ENCODE measurements at regions not wholly inside any gene's neighbourhood (a gene's known extent, or its start where the extent isn't known, plus 50 kb on each side); places are given as distances from the start of the nearest gene placed in this dataset. TPM values are rescaled to one million over a fixed set of nuclear protein-coding genes. Genes with fewer than 3 reads are reported as not detected.

DNA sequence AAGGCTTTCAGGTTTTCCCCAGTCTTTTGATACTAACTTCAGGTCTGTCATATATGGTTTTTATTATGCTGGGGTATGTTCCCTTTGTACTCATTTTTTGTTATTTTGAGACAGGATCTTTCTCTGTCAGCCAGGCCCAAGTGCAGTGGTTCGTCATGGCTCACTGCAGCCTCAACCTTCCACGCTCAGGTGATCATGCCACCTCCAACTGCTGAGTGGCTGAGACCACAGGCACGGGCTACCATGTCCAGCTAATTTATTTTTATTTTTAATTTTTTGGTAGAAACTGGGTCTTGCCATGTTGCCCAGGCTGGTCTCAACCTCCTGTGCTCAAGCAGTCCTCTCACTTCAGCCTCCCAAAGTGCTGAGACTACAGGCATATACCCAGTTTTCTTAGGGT is 50.6 kb upstream of the PDGFD start:
- TF ChIP-seq CTCF (conservative IDR thresholded peaks at IDR 0.05; ENCODE audit: low read length) (no peak), EZH2phosphoT487 (IDR thresholded peaks at IDR 0.05; ENCODE audit: borderline replicate concordance, low read depth, low read length) (no peak)
- H3K27ac ChIP-seq (ENCODE audit: low read depth, low read length, poor library complexity, severe bottlenecking), result no peak overlapping the region
- DNase-seq (ENCODE audit: low spot score), result no peak
- intact Hi-C loops (cut with micrococcal nuclease; ENCODE audit: unreplicated experiment), result no loop called here
- H3K4me3 ChIP-seq (ENCODE audit: low read depth, low read length, poor library complexity, severe bottlenecking), result no peak overlapping the region
- no peak overlapping the region for H2AFZ ChIP-seq (ENCODE audit: low read length)
- ChIA-PET CTCF (ENCODE audit: unreplicated experiment) (no interaction called here), POLR2A (no interaction called here)
- no peaks in the 10 kb centered on the region for H3K36me3 ChIP-seq (ENCODE audit: insufficient read depth, low read length)
- H3K4me1 ChIP-seq (ENCODE audit: insufficient read depth, low read length, poor library complexity, severe bottlenecking), result no peaks in the 10 kb centered on the region
- H3K79me2 ChIP-seq (ENCODE audit: insufficient read depth, low read depth, low read length), result no peaks in the 10 kb centered on the region
- no peaks in the 10 kb centered on the region for H4K20me1 ChIP-seq (ENCODE audit: insufficient read depth, low read length)
- no peaks in the 10 kb centered on the region for H3K9me3 ChIP-seq (ENCODE audit: low read length)
- no peak overlapping the region for H3K4me2 ChIP-seq (ENCODE audit: low read length)
- no peaks in the 10 kb centered on the region for H3K9me2 ChIP-seq (ENCODE audit: insufficient read depth, low read length)
- BruUV-seq (replicated peaks), result no TSS peak

Small RNAs in the stretch of these regions (microRNA-seq; reads per million reads assigned to microRNA genes)
- not detected for gene MIR7641-1 (ENCODE audit: borderline replicate concordance)

Small RNAs in the stretch of these regions (small RNA-seq; reads per million reads assigned to genes)
- gene AP001485.1, result not detected
- gene MIR7641-1, result not detected
